ENCODE measurements at regions not wholly inside any gene's neighbourhood (a gene's known extent, or its start where the extent isn't known, plus 50 kb on each side); places are given as distances from the start of the nearest gene placed in this dataset.

- Histone ChIP-seq H3K4me3 (no peak overlapping the region), H3K27ac (no peak overlapping the region), H3K27me3 (replicated peaks; ENCODE audit: insufficient read depth) (no peaks in the 10 kb centered on the region), H3K36me3 (no peaks in the 10 kb centered on the region), H3K9me3 (no peaks in the 10 kb centered on the region), H3K4me1 (ENCODE audit: control insufficient read depth in 1 of 2, low read depth in 2 of 2) (no peaks in the 10 kb centered on the region)
- TF ChIP-seq CTCF (IDR thresholded peaks at IDR 0.05) = no peak
- no peak for ATAC-seq (ENCODE audit: insufficient number of reproducible peaks, low FRiP score, low read depth)
- no peak for DNase-seq (ENCODE audit: low spot score)
Measured at GRCh38 chr7:125338110-125338509, 408.5 kb upstream of the POT1 start.

GRCh38 chr7:125336326-125336725 lies 406.7 kb upstream of the POT1 start:
- Histone ChIP-seq H3K27ac (no peak overlapping the region), H3K4me1 (ENCODE audit: control insufficient read depth in 1 of 2, low read depth in 2 of 2) (no peaks in the 10 kb centered on the region), H3K27me3 (replicated peaks; ENCODE audit: insufficient read depth) (no peaks in the 10 kb centered on the region), H3K9me3 (no peaks in the 10 kb centered on the region), H3K36me3 (no peaks in the 10 kb centered on the region), H3K4me3 (no peak overlapping the region)
- TF ChIP-seq CTCF (IDR thresholded peaks at IDR 0.05) = no peak
- DNase-seq (ENCODE audit: low spot score) (no peak), ATAC-seq (ENCODE audit: insufficient number of reproducible peaks, low FRiP score, low read depth) (no peak)

- TF ChIP-seq CTCF (IDR thresholded peaks at IDR 0.05) = no peak
- Histone ChIP-seq H3K4me1 (ENCODE audit: control insufficient read depth in 1 of 2, low read depth in 2 of 2) (no peaks in the 10 kb centered on the region), H3K27me3 (replicated peaks; ENCODE audit: insufficient read depth) (no peaks in the 10 kb centered on the region), H3K4me3 (no peak overlapping the region), H3K9me3 (no peaks in the 10 kb centered on the region), H3K27ac (no peak overlapping the region), H3K36me3 (no peaks in the 10 kb centered on the region)
- no peak for DNase-seq (ENCODE audit: low spot score)
- no peak for ATAC-seq (ENCODE audit: insufficient number of reproducible peaks, low FRiP score, low read depth)
Measured at GRCh38 chr7:125326666-125327255, 397.1 kb upstream of the POT1 start.

GRCh38 chr7:125316466-125316865 lies 386.8 kb upstream of the POT1 start:
- no peak for ATAC-seq (ENCODE audit: insufficient number of reproducible peaks, low FRiP score, low read depth)
- Histone ChIP-seq H3K4me3 (no peak overlapping the region), H3K36me3 (no peaks in the 10 kb centered on the region)

More at GRCh38 chr7:125316466-125316865, 386.8 kb upstream of the POT1 start:
- no peaks in the 10 kb centered on the region for H3K27me3 ChIP-seq (replicated peaks; ENCODE audit: insufficient read depth)
- no peak for TF ChIP-seq CTCF (IDR thresholded peaks at IDR 0.05)
- no peaks in the 10 kb centered on the region for H3K4me1 ChIP-seq (ENCODE audit: control insufficient read depth in 1 of 2, low read depth in 2 of 2)
- no peak for DNase-seq (ENCODE audit: low spot score)
- no peak overlapping the region for H3K27ac ChIP-seq
- H3K9me3 ChIP-seq = no peaks in the 10 kb centered on the region
